ENCODE measurements at regions not wholly inside any gene's neighbourhood (a gene's known extent, or its start where the extent isn't known, plus 50 kb on each side); places are given as distances from the start of the nearest gene placed in this dataset.
"Not testable (repeated sequence)": the region's sequence is repeated elsewhere in the genome, so short reads cannot be mapped to it uniquely, and the experiment has no call there.

DNA sequence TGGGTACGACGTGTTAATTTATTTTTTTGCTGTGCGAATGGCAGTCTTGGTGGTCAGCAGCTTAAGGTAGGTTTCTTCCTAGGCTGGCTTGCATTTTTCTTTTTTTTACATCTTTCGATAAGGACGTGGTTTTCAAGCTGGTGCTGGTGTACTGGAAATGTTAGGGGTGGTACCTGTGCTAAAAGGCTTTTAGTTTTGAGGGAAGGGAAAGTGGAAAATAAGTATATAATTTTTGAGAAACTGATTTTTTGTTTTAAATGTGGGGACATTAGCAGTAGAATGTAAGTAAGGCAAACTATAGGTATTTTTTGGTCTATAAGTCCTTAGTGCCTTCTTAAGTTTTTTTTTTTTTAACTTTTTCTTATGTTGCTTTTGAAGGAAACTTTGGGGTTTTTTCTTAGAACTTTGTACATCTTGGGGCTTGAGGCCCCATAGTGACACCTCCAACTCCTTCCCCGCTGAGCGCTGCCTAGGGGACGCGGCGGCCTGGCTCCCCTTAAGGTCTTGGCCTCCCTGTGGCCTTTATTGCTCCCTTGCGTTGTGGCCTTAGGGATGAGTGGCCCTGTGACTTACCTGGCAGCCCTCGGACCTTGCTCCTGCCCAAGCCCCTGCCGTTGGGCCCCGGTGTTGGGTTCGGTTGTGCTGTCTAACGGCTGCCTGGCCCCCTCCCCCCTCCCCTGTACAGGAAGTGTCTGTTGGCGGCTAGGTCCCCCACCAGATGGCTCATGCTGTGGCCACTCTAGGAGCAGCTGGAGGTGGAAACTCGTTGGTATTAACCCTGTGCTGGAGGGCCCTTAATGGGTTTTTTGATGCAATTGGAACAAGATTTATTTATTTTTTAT, 88.0 kb upstream of the RPRML start:
- DNase-seq (ENCODE audit: extremely low read depth, low read depth): peak; percentile 89

- DNase-seq (ENCODE audit: extremely low read depth, low read depth): no peak
Measured at GRCh38 chr17:47066095-47066494, 87.0 kb upstream of the RPRML start.

GRCh38 chr17:47064684-47065083, 85.6 kb upstream of the RPRML start:
- DNase-seq (ENCODE audit: extremely low read depth, low read depth): no peak

- no peak for DNase-seq (ENCODE audit: extremely low read depth, low read depth)
Measured at GRCh38 chr17:47063475-47063874, 84.4 kb upstream of the RPRML start.

DNA sequence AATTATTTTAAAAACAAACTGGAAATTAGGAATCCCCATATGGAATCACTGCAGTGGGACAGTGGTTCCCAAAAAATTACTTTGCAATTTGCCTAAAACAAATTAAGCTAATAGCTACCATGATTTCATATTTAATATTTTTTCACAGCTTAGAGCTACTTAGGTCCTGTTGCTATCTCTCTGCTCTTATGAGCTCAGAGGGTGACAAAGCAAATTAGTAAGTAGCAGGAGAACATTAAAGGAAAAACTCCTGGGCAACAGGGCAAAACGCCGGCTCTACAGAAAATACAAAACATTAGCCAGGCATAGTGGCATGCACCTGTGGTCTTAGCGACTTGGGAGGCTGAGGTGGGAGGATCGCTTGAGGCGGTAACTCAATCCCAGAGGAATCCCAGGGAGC, 83.8 kb upstream of the RPRML start:
- not testable (repeated sequence) for DNase-seq (ENCODE audit: extremely low read depth, low read depth)

DNA sequence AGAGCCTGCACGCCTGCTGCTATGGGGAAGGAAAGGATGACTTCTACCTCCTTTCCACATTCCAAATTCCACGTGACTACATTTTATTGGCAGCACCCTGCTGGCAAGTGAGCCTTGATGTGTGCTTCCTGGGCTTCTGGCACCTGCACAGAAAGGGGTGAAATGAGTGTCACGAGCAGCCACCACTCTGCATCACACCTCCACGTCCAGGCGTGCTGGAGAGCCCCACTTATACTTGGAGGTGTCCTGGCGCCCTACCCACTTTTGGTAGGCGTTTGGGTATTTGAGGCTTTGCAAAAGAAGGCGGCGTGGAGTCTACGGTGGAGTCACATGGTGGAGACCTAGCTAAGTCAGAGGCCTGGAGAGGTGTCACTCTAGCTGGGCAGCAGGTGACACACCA, 81.0 kb upstream of the RPRML start:
- not testable (repeated sequence) for DNase-seq (ENCODE audit: extremely low read depth, low read depth)

DNA sequence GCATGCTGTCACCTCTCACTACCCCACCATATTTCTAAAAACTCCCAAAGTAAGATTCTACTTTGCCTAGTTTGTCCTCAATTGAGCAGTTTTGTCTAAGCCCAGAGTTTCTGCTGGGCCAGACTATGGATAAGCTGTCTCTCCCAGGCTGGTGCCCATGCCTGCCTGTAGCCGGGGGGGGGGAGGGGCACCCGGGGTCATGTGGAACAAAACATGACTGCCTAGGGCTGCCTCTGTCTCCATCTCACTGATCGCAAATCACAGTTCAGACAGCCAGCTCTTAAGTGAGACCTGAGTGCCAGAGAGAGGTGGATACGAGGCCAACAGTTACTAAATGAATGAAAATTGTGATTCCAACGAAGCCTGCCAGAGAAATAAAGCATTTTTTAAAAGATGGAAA, 78.8 kb upstream of the RPRML start:
- no peak for DNase-seq (ENCODE audit: extremely low read depth, low read depth)

GRCh38 chr17:47057279-47057678, 78.2 kb upstream of the RPRML start:
- not testable (repeated sequence) for DNase-seq (ENCODE audit: extremely low read depth, low read depth)

DNA sequence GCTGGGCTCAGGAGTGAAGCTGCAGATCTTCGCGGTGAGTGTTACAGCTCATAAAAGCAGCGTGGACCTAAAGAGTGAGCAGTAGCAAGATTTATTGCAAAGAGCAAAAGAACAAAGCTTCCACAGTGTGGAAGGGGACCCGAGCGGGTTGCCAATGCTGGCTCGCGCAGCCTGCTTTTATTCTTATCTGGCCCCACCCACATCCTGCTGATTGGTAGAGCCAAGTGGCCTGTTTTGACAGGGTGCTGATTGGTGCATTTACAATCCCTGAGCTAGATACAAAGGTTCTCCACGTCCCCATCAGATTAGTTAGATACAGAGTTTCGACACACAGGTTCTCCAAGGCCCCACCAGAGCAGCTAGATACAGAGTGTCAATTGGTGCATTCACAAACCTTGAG, 77.6 kb upstream of the RPRML start:
- not testable (repeated sequence) for DNase-seq (ENCODE audit: extremely low read depth, low read depth)
